GM12892 (cell line): ENCODE measurements at regions not wholly inside any gene's neighbourhood (a gene's known extent, or its start where the extent isn't known, plus 50 kb on each side); places are given as distances from the start of the nearest gene placed in this dataset.

ENCODE experiments used
- POLR2AphosphoS5 ChIP-seq: IDR thresholded peaks from 2 replicates; pipeline ENCODE4 v1.6.1; 2011; ENCODE audit warnings: low read depth, low read length, control low read depth
- TAF1 ChIP-seq: IDR thresholded peaks from 2 replicates; pipeline ENCODE4 v1.6.1; 2011; ENCODE audit warnings: low read depth, mild to moderate bottlenecking, control low read depth, low read length, borderline replicate concordance

- TF ChIP-seq POLR2AphosphoS5, result no peak
- TF ChIP-seq TAF1, result no peak
Measured at GRCh38 chr9:107633406-107633805, 143.8 kb upstream of the KLF4 start.
